Activated CD4-positive, alpha-beta T cell treated with anti-CD3 and anti-CD28 coated beads, Interleukin-2, amount 50 U/mL, for 16 hours (primary cell): ENCODE measurements at regions not wholly inside any gene's neighbourhood (a gene's known extent, or its start where the extent isn't known, plus 50 kb on each side); places are given as distances from the start of the nearest gene placed in this dataset.
A peak's percentile ranks its signal among the peaks of the same experiment; 100 is the strongest.
"Not testable (repeated sequence)": the region's sequence is repeated elsewhere in the genome, so short reads cannot be mapped to it uniquely, and the experiment has no call there.

Source experiments
- DNase-seq: peaks from one replicate; pipeline ENCODE4 v3.0.0-alpha.2; 2020

DNA sequence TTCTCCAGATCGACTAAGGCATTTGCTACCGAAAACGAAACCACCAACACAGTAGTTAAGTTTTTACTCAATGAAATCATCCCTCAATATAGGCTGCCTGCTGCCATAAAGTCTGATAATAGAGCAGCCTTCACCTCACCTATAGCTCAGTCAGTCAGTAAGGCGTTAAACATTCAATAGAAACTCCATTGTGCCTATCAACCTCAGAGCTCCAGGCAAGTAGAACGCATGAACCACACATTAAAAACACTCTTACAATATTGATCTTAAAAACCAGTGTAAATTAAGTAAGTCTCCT lies 160.6 kb downstream of the DEFB131A start:
- DNase-seq, result peak; percentile 63

GRCh38 chr4:9608300-9608699 lies 164.1 kb downstream of the DEFB131A start:
- DNase-seq, result no peak

DNA sequence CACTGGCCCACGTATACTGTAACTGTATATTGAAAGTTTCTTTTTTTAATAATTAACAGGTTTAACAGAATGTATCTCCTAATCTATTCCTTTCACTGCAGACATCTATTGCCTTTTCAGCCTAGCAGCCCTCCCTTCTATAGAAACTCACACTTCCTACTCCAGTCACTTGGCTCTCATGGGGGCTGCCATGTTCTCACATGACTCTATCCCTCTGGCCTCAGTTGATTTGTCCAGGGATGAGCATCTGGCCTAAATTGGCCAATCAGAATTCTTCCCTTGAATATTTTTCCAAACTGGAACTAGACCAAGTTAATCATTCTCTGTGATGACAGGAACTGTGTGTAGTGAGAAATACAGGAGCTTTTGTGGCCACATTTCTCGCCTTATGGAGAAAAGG lies 166.1 kb downstream of the DEFB131A start:
- DNase-seq, result not testable (repeated sequence)

DNA sequence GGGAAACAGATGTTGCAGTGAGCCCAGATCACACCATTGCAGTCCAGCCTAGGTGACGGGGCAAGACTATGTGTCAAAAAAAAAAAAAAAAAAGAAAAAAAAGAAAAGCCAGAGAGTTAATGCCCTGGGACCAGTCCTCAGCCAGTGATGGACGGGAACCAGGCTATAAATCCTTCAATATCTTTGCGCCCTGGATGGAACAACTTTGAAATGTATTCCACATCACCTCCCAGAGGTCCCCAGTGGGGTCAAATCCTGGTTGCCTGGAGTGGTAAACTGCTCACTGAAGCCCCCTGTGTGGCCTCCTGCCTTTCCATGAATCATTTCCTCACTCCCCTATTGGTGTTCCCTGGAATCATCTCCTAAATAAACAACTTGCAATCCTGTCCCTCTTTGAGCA lies 166.9 kb downstream of the DEFB131A start:
- no peak for DNase-seq

DNA sequence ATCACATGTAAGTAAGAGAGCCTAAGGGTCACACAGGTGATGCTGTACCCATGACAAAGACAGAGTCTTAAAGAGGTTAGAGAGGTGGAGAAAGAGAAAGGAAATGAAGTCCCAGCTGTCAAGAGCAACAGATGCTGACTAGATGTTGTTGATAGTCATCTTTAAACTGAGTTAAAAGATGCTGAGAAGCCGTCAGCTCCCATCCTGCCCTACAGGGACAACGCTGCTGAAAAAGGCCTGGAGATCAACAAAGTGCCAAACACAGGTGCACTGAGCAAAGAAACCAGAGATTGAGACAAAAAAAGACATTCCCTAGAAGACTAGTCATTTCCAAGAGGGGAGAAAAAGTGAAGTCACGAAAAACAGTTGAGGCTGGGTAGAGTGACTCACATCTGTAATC lies 145.0 kb upstream of the DRD5 start:
- not testable (repeated sequence) for DNase-seq

DNA sequence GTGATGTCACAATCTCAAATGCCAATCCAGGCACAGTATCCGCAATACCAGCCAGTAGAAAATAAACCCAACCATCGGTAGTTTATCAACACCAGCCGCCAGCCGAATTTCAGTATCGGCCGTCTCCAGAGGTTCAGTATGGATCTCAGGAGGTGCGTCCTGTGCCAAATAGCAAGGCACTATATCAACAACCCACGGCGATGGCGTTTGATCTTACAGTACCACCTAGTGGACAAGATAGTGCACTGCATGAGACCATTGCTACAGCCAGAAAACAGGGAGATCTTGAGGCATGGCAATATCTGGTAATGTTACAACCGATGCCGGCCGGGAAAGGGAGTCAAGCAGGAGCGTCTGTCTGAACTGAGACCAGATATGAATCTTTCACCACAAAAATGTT lies 121.8 kb upstream of the DRD5 start:
- peak; percentile 2 for DNase-seq

DNA sequence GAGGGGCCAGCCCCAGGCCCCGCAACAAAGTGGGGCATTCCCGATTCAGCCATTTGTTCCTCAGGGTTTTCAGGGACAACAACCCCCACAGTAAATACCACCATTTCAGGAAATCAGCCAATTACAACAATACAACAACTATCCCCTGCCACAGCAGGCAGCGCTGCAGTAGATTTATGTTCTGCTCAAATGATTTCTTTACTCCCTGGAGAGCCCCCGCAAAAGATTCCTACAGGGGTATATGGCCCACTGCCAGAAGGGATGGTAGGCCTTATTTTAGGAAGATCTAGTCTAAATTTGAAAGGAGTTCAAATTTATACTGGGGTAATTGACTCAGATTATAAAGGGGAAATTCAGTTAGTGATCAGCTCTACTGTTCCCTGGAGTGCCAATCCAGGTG lies 120.5 kb upstream of the DRD5 start:
- not testable (repeated sequence) for DNase-seq

GRCh38 chr4:9670725-9671124 lies 110.7 kb upstream of the DRD5 start:
- DNase-seq, result not testable (repeated sequence)

GRCh38 chr4:9677357-9677756 lies 104.1 kb upstream of the DRD5 start:
- not testable (repeated sequence) for DNase-seq

DNA sequence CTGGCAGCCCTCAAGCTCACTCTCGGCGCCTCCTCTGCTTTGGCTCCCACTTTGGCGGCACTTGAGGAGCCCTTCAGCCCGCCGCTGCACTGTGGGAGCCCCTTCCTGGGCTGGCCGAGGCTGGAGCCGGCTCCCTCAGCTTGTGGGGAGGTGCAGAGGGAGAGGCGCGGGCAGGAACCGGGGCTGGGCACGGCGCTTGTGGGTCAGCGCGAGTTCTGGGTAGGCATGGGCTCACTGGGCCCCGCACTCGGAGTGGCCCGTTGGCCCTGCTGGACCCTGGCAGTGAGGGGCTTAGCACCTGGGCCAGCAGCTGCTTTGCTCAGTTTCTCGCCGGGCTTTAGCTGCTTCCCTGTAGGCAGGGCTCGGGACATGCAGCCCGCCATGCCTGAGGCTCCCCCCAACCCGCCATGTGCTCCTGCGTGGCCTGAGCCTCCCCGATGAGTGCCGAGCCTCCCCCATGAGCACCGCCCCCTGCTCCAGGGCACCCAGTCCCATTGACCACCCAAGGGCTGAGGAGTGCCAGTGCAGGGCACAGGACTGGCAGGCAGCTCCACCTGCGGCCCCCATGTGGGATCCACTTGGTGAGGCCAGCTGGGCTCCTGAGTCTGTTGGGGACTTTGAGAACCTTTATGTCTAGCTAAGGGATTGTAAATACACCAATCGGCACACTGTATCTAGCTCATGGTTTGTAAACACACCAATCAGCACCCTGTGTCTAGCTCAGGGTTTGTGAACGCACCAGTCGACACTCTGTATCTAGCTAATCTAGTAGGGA lies 101.5 kb upstream of the DRD5 start:
- no peak for DNase-seq

DNA sequence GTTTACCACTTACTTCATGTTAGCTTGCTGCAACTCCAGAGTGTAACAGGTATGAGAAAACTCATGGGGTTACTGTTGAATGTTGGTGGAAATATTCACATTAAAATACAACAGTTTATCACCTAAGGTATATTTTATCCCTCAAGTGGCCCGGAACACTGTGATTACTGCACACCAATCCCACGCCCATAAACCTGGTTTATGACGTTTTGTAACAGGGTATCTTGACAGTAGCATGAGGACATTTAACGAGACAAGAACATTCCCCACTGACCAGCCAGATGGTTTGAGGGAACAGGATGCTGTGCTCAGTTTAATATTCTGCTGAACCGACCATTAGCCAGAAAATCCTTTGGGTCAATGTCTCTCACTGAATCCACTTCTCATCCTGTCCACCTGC lies 98.3 kb upstream of the DRD5 start:
- not testable (repeated sequence) for DNase-seq

- not testable (repeated sequence) for DNase-seq
Measured at GRCh38 chr4:9685016-9685415, 96.4 kb upstream of the DRD5 start.

DNA sequence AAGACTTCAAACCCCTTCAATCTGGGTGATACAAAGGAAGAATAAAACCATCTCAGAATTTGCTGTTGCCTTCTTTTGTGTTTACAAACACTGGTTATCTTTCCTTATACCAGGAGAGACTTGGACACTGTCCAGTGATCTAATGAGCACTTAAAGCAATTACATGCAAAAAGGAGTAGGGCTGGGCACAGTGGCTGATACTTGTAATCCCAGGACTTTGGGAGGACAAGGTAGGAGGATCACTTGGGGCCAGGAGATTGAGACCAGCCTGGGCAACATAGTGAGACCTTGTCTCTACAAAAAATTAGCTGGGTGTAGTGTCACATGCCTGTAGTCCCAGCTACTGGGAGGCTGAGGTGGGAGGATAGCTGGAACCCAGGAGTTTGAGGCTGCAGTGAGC lies 95.7 kb upstream of the DRD5 start:
- no peak for DNase-seq

DNA sequence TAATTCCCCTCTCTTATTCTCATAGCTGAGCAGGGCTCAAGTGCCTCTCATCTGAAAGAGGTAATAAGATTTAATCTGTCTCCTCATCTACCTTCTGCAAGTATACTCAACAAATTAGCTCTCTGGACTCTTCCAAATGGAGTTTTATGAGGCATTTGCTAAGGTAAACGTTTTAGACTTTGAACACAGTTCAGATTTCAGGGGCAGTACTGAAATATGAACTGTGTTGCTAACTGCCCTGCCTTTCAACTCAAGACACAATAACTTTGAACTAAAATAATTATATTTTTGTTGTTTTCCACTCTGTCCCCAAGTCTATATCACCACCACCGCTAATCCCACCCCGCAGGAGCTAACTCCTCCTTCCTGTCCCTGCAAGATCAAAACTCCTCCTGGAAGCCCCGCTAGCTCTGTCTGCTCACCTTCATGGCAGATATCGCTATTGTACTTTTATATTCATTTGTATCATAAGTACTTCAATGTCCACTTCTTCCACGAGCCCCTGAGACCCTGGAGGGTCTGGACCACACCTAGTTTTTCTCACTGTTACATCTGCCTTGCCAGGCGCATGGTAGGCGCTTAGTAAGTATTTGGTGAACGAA lies 90.7 kb upstream of the DRD5 start:
- not testable (repeated sequence) for DNase-seq

- DNase-seq, result peak; percentile 91
Measured at GRCh38 chr4:9691238-9692065, 90.0 kb upstream of the DRD5 start.

GRCh38 chr4:9692791-9693491 lies 88.5 kb upstream of the DRD5 start:
- not testable (repeated sequence) for DNase-seq

- not testable (repeated sequence) for DNase-seq
Measured at GRCh38 chr4:9694403-9694802, 87.0 kb upstream of the DRD5 start.

- peak; percentile 28 for DNase-seq
Measured at GRCh38 chr4:9695994-9696393, 85.4 kb upstream of the DRD5 start.

- DNase-seq, result not testable (repeated sequence)
Measured at GRCh38 chr4:9696561-9696960, 84.9 kb upstream of the DRD5 start.

GRCh38 chr4:9702019-9702418 lies 79.4 kb upstream of the DRD5 start:
- peak; percentile 15 for DNase-seq

- DNase-seq, result not testable (repeated sequence)
Measured at GRCh38 chr4:9702696-9703095, 78.7 kb upstream of the DRD5 start.

DNA sequence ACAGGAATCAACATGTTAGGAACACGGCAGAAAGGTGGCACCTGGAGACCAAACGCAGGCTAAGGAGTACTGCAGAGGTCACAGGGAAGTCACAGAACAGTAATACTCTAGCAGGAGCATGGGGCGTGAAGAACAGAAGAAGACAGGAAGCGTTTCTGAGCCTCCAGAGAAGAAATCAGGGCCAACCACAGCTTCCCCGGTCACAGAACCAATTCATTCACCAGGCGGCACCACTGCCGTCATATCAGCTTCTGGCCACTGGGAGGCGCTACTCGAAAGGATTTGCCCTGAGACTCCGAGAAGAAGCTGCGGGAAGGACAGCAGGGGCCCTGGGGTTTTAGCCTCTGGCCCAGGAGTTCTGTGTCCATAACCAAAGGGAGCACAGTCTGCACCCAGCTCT lies 78.0 kb upstream of the DRD5 start:
- peak; percentile 81 for DNase-seq

DNA sequence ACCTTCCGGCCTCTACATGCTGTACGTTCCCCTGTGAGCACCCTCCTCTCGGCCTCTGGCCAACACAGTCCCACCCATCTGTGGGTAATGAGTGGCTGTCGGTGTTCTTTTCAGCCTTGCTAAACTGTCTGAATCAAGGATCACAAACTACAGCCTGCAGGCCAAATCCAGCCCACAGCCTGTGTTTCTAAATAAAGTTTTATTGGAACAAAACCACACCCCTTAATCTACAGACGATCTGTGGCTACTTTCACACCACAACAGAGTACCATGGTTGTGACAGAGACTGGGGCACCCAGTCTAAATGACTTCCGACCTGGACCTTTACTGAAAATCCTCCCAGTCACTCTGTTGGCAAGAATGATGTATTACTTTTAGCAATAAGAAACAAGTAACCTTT lies 77.3 kb upstream of the DRD5 start:
- not testable (repeated sequence) for DNase-seq
